ENCODE measurements at regions not wholly inside any gene's neighbourhood (a gene's known extent, or its start where the extent isn't known, plus 50 kb on each side); places are given as distances from the start of the nearest gene placed in this dataset.

DNA sequence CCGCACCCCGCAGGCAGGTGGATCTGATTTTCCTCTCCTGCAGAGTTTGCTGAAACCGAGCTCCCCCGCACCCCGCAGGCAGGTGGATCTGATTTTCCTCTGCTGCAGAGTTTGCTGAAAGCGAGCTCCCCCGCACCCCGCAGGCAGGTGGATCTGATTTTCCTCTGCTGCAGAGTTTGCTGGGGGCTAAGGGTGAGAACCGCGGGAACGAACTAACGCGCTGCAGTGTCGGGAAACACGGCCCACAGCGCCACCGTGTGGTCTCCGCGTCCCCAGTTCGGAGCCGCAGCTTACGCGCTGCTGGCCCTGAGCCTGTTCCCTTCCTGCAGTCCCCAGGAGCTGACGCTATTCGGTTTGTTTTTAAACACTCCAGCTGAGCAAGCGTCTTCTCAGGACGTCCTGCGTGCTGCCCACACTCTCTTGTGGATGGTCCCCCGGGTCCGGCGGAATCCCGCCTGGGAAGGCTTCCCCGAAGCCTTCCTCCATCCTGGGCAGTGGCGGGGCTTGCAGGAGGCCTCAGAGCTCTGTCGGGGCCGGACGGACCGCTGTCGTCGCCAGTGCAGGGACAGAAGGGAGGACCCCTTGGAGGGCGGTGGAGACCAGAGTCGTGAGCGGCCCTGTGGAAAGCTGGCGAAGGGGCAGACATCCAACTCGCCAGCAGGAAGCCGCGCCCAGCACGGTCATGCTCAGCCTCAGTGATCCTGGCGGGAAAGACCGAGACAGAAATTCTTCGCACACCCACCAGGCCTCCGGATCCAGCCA lies 121.2 kb upstream of the LPCAT1 start (continued):
- peak; percentile 33 to 66; a peak in 2 of 4 replicates for TF ChIP-seq HMGXB4 (CRISPR knock-in tag; IDR thresholded peaks at IDR 0.05; ENCODE audit: borderline replicate concordance in 1 of 2, low read depth in 1 of 2)
- TF ChIP-seq SIN3A (IDR thresholded peaks at IDR 0.05; ENCODE audit: borderline replicate concordance, low read depth, low read length) = no peak
- TF ChIP-seq ARNT2 (CRISPR knock-in tag; IDR thresholded peaks at IDR 0.05; ENCODE audit: low read depth) = 0 out of 2 replicates have a peak, but pooled peaks have one; percentile 34
- TF ChIP-seq ZBTB21 (CRISPR knock-in tag; IDR thresholded peaks at IDR 0.05) = no peak
- no peak for TF ChIP-seq ARID2 (CRISPR knock-in tag; IDR thresholded peaks at IDR 0.05; ENCODE audit: borderline replicate concordance)
- peak; percentile 53; the same call in 1 of the 2 replicates for TF ChIP-seq RNF2 (conservative IDR thresholded peaks at IDR 0.05; ENCODE audit: low read depth)
- TF ChIP-seq JDP2 (CRISPR knock-in tag; IDR thresholded peaks at IDR 0.05; ENCODE audit: borderline replicate concordance) = no peak
- no peak for TF ChIP-seq U2AF1 (optimal IDR thresholded peaks at IDR 0.05; ENCODE audit: low read depth, low read length)
- TF ChIP-seq, protein P1, sequence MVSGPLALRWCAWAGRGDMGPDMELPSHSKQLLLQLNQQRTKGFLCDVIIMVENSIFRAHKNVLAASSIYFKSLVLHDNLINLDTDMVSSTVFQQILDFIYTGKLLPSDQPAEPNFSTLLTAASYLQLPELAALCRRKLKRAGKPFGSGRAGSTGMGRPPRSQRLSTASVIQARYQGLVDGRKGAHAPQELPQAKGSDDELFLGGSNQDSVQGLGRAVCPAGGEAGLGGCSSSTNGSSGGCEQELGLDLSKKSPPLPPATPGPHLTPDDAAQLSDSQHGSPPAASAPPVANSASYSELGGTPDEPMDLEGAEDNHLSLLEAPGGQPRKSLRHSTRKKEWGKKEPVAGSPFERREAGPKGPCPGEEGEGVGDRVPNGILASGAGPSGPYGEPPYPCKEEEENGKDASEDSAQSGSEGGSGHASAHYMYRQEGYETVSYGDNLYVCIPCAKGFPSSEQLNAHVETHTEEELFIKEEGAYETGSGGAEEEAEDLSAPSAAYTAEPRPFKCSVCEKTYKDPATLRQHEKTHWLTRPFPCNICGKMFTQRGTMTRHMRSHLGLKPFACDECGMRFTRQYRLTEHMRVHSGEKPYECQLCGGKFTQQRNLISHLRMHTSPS (CRISPR knock-in tag; IDR thresholded peaks at IDR 0.05; ENCODE audit: low read depth) = no peak
- TF ChIP-seq MZF1 (CRISPR knock-in tag; IDR thresholded peaks at IDR 0.05; ENCODE audit: borderline replicate concordance) = no peak

All from HepG2 (cell line).